ENCODE measurements at regions not wholly inside any gene's neighbourhood (a gene's known extent, or its start where the extent isn't known, plus 50 kb on each side); places are given as distances from the start of the nearest gene placed in this dataset.

GRCh38 chr19:31139871-31140505 lies 209.2 kb downstream of the TSHZ3 start:
- Histone ChIP-seq H3K4ac (replicated peaks; ENCODE audit: insufficient read length, low read depth, low read length) (no peak overlapping the region), H3K23me2 (ENCODE audit: low read depth, low read length) (no peaks in the 10 kb centered on the region), H3K23ac (ENCODE audit: insufficient read length) (no peak overlapping the region), H3K56ac (replicated peaks; ENCODE audit: insufficient read length, low read depth, low read length) (no peak overlapping the region), H3K18ac (ENCODE audit: extremely low read depth, low read length) (no peak overlapping the region), H2BK15ac (ENCODE audit: low read length) (no peak overlapping the region), H4K91ac (replicated peaks; ENCODE audit: insufficient read length, low read length) (no peak overlapping the region), H3K4me2 (ENCODE audit: insufficient read depth in 1 of 2, low read depth in 2 of 2, low read length in 2 of 2) (no peak overlapping the region), H3K4me1 (replicated peaks in 1 of 4; ENCODE audit: control insufficient read depth in 3 of 4, insufficient read depth in 4 of 4, low read length in 3 of 4) (no peaks in the 10 kb centered on the region), H4K20me1 (replicated peaks in 1 of 2; ENCODE audit: control insufficient read depth in 1 of 2, insufficient read depth in 2 of 2, low read length in 2 of 2) (no peaks in the 10 kb centered on the region), H2BK120ac (replicated peaks; ENCODE audit: low read depth, low read length) (no peak overlapping the region), H3K27me3 (replicated peaks in 1 of 4; ENCODE audit: control insufficient read depth in 3 of 4, extremely low read depth in 1 of 4, insufficient read depth in 3 of 4, low read length in 3 of 4) (no peaks in the 10 kb centered on the region), H3K79me2 (ENCODE audit: control insufficient read depth in 1 of 2, insufficient read depth in 2 of 2, low read length in 2 of 2) (no peaks in the 10 kb centered on the region), H2BK20ac (ENCODE audit: low read length) (no peak overlapping the region), H3K9me3 (ENCODE audit: insufficient read depth in 2 of 2, low read depth in 1 of 2, low read length in 1 of 2) (no peaks in the 10 kb centered on the region), H3K14ac (ENCODE audit: insufficient read length) (no peak overlapping the region), H3K79me1 (ENCODE audit: low read depth, low read length) (no peaks in the 10 kb centered on the region), H4K8ac (ENCODE audit: extremely low read depth, insufficient read depth, low read length) (no peak overlapping the region), H2AK5ac (ENCODE audit: low read depth, low read length) (no peak overlapping the region), H4K5ac (ENCODE audit: insufficient read length, low read depth, low read length) (no peak overlapping the region), H2AFZ (ENCODE audit: low read length) (no peak overlapping the region), H3K27ac (ENCODE audit: low read depth, low read length) (no peak overlapping the region), H2BK12ac (ENCODE audit: low read depth, low read length) (no peak overlapping the region), H3K4me3 (ENCODE audit: extremely low read depth in 1 of 4, insufficient read depth in 2 of 4, low read depth in 3 of 4, low read length in 4 of 4) (no peak overlapping the region), H3K36me3 (ENCODE audit: control insufficient read depth in 2 of 4, insufficient read depth in 4 of 4, low read length in 3 of 4) (no peaks in the 10 kb centered on the region), H3K9ac (replicated peaks in 1 of 4; ENCODE audit: extremely low read depth in 1 of 4, low read depth in 3 of 4, low read length in 3 of 4) (no peak overlapping the region), H2BK5ac (ENCODE audit: low read depth, low read length) (no peak overlapping the region)
- POLR2A ChIA-PET (ENCODE audit: partially characterized antibody): no interaction called here
- DNase-seq (ENCODE audit: low read depth in 1 of 2, low spot score in 2 of 2): no peak
- no peak for TF ChIP-seq MAFK (IDR thresholded peaks at IDR 0.05; ENCODE audit: low read depth, low read length)
- TF ChIP-seq SP1 (IDR thresholded peaks at IDR 0.05; ENCODE audit: low read depth, low read length): no peak
- no peak for TF ChIP-seq POLR2AphosphoS5 (IDR thresholded peaks at IDR 0.05; ENCODE audit: low read depth, low read length)
- TF ChIP-seq CREB1 (IDR thresholded peaks at IDR 0.05): no peak
- no peak for TF ChIP-seq YY1 (IDR thresholded peaks at IDR 0.05; ENCODE audit: low read depth, low read length)
- TF ChIP-seq RNF2 (IDR thresholded peaks at IDR 0.05; ENCODE audit: borderline replicate concordance, low read depth, low read length, missing control alignments, poor library complexity, severe bottlenecking): no peak
- no peak for TF ChIP-seq NANOG (IDR thresholded peaks at IDR 0.05; ENCODE audit: insufficient read depth, low read depth, low read length, poor library complexity, severe bottlenecking)
- no peak for TF ChIP-seq SP4 (IDR thresholded peaks at IDR 0.05; ENCODE audit: low read length)
- TF ChIP-seq POU5F1 (IDR thresholded peaks at IDR 0.05; ENCODE audit: low read depth, low read length): no peak
- no peak for TF ChIP-seq EZH2 (IDR thresholded peaks at IDR 0.05; ENCODE audit: low read depth, low read length, severe bottlenecking)
- TF ChIP-seq JUND (IDR thresholded peaks at IDR 0.05; ENCODE audit: low read length): no peak
- TF ChIP-seq TBP (IDR thresholded peaks at IDR 0.05; ENCODE audit: low read depth, low read length): no peak
- no peak for TF ChIP-seq TAF7 (optimal IDR thresholded peaks at IDR 0.05; ENCODE audit: borderline replicate concordance, low read depth, low read length)
- no peak for TF ChIP-seq FOSL1 (IDR thresholded peaks at IDR 0.05; ENCODE audit: insufficient read depth, low read depth, low read length)
- no peak for TF ChIP-seq CBX5 (IDR thresholded peaks at IDR 0.05; ENCODE audit: low read depth, low read length)
- CTCF ChIA-PET (ENCODE audit: partially characterized antibody): no interaction called here
- FAIRE-seq: no peak
- 88% methylated on average over 9 of the region's 9 CpGs; no CpG with 5 or more reads in 1 of the 2 experiments for whole genome bisulfite sequencing, 2 experiments (ENCODE audit: extremely low coverage in 1 of 2, insufficient coverage in 1 of 2, insufficient read length in 1 of 2, insufficient replicate concordance in 2 of 2, low coverage in 1 of 2, low lambda C conversion rate in 2 of 2, missing lambda C conversion rate in 1 of 2)
